ENCODE measurements at regions not wholly inside any gene's neighbourhood (a gene's known extent, or its start where the extent isn't known, plus 50 kb on each side); places are given as distances from the start of the nearest gene placed in this dataset.

- TF ChIP-seq CTCF (conservative IDR thresholded peaks at IDR 0.05; ENCODE audit: low read depth, low read length), result no peak
- no peak for TF ChIP-seq EZH2 (IDR thresholded peaks at IDR 0.05; ENCODE audit: borderline replicate concordance, low read depth, low read length, poor library complexity, severe bottlenecking)
Measured at GRCh38 chr2:65663831-65664407, 231.5 kb upstream of the SPRED2 start.
